Stimulated activated CD4-positive, alpha-beta T cell treated with anti-CD3 and anti-CD28 coated beads, TNF-alpha, amount 100 ng/mL, for 1 hour (primary cell): ENCODE measurements at regions not wholly inside any gene's neighbourhood (a gene's known extent, or its start where the extent isn't known, plus 50 kb on each side); places are given as distances from the start of the nearest gene placed in this dataset.
"Not testable (repeated sequence)": the region's sequence is repeated elsewhere in the genome, so short reads cannot be mapped to it uniquely, and the experiment has no call there.

Source experiments
- DNase-seq, 3 donors: peaks; one replicate each; pipeline ENCODE4 v3.0.0-alpha.2; 2020; ENCODE audit warnings: low read depth in 3 of 3, low spot score in 1 of 3

DNA sequence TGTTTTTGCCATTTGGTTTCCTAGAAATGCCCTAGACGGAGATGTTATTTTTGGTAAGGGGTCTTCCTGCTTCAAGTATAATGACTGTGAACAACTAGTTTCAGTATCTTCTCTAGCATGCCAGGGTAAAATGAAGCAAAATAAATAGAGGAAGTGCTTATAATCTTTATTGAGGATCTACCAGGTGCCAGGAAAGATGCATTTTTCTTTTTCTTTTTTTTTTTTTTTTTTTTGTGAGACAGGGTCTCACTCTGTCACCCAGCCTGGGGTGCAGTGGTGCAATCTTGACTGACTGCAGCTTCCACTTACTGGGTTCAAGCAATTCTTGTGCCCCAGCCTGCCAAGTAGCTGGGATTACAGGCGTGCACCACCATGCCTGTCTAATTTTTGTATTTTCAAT lies 146.6 kb upstream of the GRK3 start:
- not testable (repeated sequence) for DNase-seq

- DNase-seq: no peak
Measured at GRCh38 chr22:25419247-25420113, 145.0 kb upstream of the GRK3 start.

GRCh38 chr22:25420114-25420441 lies 144.4 kb upstream of the GRK3 start:
- not testable (repeated sequence) for DNase-seq

DNA sequence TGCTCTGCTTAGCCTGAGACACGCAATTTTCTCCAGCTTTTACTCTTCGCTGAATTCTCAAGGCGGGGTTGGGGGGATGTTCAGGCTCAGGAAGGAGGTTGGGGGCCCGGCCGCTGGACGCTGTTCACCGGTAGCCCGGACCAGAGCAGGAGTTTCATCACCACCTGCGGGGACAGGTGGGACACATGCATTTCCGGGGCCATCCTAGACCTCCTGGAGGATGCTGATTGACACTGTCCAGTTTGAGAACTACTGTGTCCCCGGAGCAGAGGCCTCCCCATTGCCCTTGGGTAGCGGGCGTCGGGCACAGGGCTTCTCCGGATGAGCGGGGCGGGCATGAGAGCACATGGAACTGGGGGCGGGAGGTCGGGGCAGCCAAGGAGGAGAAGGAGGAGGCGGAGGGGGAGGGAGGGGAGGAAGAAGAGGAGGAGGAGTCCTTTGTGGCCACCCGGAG lies 144.0 kb upstream of the GRK3 start:
- no peak for DNase-seq

DNA sequence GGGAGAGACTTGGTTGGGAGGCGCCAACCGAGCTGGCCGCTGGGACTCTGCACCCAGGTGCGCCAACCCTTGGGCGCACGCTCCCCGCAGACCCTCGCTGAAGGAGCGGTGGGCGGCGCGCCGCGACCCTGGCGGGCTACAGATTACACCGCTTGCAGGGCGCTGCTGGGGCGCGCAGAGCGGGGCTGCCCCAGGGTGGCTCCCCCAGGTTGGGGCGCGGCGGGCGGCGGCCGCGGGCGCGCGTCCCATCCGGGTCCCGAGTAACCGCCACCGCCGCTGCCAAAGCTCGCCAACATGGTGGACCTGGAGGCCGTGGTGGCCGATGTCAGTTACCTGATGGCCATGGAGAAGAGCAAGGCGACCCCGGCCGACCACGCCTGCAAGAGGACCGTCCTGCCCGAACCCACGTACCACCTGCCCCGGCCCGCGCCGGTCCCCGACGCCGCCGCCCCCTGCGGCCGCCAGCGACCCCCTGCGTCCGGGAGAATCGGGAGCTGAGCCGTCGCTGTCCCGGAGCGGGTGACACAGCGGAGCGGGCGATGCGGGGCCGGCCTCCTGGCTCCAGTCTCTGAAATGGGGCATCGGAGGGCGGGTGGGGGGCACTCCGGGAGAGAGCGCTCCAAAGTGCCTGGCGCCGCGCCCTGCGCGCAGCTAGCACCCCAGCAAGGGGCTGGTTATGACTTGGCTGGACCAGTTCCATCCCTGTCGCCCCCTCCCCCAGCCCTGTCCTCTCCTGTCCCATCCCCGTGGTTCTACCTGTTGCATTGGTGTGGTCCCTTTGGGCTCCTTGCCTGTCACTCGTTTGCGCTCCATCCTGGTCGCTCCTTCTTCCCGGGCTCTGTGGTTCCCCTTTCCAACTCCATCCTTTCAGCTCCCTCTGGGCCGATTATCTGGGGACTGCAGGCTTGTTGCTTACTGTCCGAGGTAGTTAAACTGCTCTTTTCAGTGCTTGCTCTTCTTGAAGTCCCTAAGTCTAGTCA lies 143.3 kb upstream of the GRK3 start:
- no peak for DNase-seq

DNA sequence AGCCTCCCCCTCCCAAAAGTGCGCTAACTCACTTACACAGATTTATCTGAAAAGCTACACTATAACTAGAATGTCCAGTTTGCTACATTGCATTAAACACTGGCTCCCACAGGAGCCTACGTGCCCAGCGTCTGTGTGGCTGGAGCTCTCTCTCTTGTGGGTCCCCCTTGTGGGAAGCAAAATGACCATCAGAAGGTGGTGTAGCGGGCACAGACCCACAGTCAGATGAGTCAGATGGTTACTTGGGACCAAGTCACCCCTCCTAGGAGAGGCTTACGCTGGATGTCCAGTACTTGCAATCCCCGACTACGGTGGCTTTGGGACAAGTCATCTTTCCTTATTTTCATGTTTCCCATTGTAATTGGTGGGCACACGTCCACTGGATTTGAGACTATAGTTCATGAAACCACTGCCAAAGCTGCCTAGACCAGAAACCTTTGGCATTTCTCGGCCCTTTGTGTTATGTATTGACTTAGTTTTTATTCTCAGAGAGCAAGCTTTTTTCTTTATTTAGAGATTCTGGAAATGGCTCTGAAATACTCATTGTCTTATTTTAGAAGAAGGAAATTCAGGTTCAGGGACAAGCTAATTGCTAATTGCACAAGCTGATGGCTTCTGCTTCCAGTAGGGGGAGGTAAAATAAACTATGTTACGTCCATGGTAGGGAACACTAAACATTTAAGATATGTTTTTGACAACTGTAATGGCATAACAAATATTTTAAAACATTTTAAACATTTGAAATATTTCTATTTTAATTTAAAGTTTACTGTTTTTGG lies 137.8 kb upstream of the GRK3 start:
- DNase-seq: not testable (repeated sequence)

- not testable (repeated sequence) for DNase-seq
Measured at GRCh38 chr22:25431637-25432342, 132.7 kb upstream of the GRK3 start.

- DNase-seq: not testable (repeated sequence)
Measured at GRCh38 chr22:25433381-25433970, 131.0 kb upstream of the GRK3 start.

- no peak for DNase-seq
Measured at GRCh38 chr22:25437414-25438160, 126.9 kb upstream of the GRK3 start.

GRCh38 chr22:25447067-25447685 lies 117.3 kb upstream of the GRK3 start:
- DNase-seq: no peak

- DNase-seq: peak; percentile 72 to 88 (median 72)
Measured at GRCh38 chr22:25447686-25448434, 116.6 kb upstream of the GRK3 start.

DNA sequence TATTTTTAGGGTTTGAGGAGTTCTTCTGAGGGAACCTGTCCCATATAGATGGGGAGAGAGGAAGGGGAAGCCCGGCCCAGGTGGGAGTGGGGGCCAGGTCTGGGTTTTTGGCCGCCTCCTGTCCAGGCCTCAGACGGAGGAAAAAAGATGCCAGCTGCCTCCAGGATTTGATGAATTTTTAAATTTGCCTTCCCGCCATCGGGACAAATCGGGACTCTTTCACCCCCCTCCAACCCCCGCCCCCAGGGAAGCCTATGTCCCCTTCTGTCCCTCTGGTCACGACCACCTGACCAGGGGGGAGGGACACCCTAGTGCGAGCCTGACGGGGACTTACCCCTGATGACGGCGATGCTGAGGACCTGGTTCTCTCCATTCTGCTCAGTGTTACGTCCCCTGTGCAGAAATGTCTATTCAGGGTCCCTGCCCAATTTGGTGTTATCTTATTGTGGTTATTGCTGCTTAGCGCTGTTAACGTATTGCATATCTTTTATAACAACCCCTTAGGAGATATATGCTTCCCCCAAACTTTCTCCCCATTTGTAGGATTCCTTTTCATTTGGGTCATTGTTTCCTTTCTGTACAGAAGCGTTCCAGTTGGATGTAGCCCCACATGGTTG lies 115.9 kb upstream of the GRK3 start:
- DNase-seq: no peak

DNA sequence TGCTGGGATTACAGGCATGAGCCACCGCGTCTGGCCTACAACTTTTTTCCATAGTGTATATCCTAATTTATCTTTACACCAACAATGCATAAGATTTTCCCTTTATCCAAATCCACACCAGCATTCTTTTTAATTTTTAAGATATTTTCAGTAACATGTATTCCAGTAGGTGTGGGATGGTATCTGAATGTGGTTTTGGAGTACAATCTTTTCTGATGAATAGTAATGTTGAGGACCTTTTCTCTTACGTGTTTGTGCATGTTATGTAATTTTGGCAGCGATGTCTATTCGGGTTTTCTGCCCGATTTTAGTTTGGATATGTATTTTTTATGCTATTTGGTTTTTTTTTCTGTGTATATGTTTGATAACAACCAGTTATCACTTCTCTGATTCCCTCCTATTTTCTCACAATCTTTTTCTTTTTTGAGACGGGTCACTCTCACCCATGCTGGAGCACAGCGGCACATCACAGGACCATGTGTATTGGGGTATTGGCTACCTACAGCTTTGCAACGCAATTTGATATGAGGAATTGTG lies 114.6 kb upstream of the GRK3 start:
- no peak for DNase-seq

DNA sequence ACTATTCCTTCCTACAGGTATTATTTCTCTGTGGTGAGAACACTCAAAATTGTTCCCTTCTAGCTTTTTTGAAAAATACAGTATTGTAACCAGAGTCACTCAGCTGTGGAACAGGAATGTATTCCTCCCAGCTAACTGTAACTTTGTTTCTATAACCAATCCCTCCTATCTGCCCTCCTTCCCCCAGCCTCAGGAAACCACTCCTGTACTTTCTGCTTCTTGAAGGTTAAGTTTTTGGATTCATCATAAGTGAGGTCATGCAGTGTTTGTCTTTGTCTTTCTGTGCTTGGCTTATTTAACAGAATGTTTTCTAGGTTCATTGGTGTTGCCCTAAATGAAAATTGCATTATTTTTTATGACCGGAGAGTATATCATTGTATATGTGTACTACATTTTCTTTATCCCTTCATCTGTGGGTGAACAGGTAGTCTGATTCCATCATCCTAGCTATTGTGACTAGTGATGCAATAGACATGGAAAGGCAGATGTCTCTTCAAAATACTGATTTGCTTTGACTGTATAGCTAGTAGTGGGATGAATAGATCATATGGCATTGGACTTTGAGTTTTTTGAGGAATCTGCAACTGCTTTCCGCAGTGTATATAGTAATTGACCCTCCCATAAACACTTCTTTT lies 112.9 kb upstream of the GRK3 start:
- no peak for DNase-seq

DNA sequence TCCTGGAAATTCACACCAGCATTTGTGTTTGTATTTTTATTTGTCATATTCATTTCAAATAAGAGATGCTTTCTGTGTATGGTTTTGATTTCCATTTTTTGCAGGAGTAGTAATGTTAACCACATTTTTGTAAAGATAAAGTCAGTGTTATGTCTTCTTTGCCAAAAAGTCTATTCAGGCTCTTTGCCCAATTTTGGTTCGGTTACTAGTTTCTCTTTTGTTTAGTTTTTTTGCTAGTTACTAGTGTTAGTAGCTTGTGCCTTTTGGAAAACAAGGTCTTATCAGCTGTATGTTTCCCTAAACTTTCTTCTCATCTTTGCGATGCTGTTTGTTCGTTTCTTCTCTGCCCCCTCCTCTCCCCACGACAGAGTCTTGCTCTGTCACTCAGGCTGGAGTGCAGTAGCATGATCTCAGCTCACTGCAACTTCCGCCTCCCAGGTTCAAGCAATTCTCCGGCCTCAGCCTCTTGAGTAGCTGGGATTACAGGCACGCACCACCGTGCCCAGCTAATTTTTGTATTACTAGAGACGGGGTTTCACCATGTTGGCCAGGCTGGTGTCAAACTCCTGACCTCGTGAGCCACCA lies 112.3 kb upstream of the GRK3 start:
- no peak for DNase-seq

- DNase-seq: no peak
Measured at GRCh38 chr22:25453058-25453457, 111.4 kb upstream of the GRK3 start.

- DNase-seq: no peak
Measured at GRCh38 chr22:25453557-25453956, 110.9 kb upstream of the GRK3 start.
